ENCODE measurements at regions not wholly inside any gene's neighbourhood (a gene's known extent, or its start where the extent isn't known, plus 50 kb on each side); places are given as distances from the start of the nearest gene placed in this dataset.

DNA sequence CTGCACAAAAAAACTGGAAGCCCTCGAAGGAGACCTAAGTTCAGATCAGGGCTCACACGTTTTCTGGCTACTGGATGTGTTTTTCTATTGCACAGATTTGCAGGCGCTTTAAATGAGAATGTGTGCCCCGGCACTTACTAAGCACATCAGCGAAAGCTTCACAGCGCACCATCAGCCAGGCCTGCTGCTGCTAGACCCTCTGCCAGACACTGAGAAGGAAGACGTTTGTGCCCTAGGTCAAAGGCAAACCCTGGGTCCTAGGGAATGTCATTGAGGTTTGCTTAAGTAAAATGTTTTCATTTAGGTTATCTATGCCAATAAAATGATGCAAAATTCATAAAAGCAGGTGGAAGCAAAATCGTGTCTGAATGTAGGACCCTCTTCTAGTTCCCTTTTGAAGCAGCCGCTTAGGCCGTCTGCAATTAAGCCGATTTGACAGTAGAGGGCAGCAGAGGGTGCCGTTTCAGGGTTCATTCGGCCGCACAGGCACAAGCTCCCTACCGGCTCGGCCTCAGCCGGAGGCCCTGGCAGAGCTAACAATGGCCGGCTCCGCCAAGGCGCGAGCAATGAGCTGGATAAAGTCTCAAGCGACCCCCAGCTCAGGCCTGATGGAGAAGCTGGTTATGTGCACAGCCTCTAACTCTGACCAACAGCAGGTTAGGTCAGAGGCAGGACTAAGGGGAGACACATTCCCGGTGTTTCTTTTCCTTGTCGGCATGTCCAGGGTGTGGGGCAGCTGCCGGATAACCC lies 107.2 kb upstream of the FOXA2 start:
- no TSS peak for BruUV-seq (replicated peaks)
- DNase-seq (ENCODE audit: low read depth, low spot score): peak; percentile 82
- Histone ChIP-seq H3K9ac (replicated peaks; ENCODE audit: extremely low read depth, insufficient read depth, low read length) (peak overlapping the region; percentile 41), H3K9me3 (replicated peaks; ENCODE audit: control insufficient read depth, insufficient read depth, low read length) (no peaks in the 10 kb centered on the region), H2AFZ (ENCODE audit: low read depth, low read length) (peak overlapping the region; percentile 98), H3K27ac (ENCODE audit: insufficient read depth, low read depth, low read length) (no peak overlapping the region), H3K36me3 (ENCODE audit: control insufficient read depth in 2 of 2, extremely low read depth in 1 of 2, insufficient read depth in 2 of 2, low read length in 2 of 2) (no peaks in the 10 kb centered on the region), H3K4me1 (ENCODE audit: control insufficient read depth, extremely low read depth, insufficient read depth, low read length) (peaks cover 6% of the 10 kb centered on the region), H4K20me1 (replicated peaks; ENCODE audit: control insufficient read depth, extremely low read depth, insufficient read depth, low read length) (no peaks in the 10 kb centered on the region), H3K9me1 (replicated peaks; ENCODE audit: control insufficient read depth, extremely low read depth, insufficient read depth, low read length) (no peaks in the 10 kb centered on the region), H3K79me2 (ENCODE audit: control insufficient read depth, insufficient read depth, low read length) (no peaks in the 10 kb centered on the region), H3K4me2 (ENCODE audit: insufficient read depth, low read length) (peak overlapping the region; percentile 62), H3K27me3 (ENCODE audit: control insufficient read depth in 2 of 2, insufficient read depth in 2 of 2, low read length in 2 of 2) (no peaks in the 10 kb centered on the region), H3K4me3 (replicated peaks in 1 of 3; ENCODE audit: insufficient read depth in 1 of 3, low read depth in 1 of 3, low read length in 3 of 3) (peak overlapping the region in 1 of 3 experiments; percentile 4)
- dilution Hi-C loops (cut with MboI; ENCODE audit: extremely low pct_ligation_motif_present, low sequenced_read_pairs): loop anchor here (10.0 to 25.0 kb wide), 2 partner anchors 353 to 354 kb away; partner anchors contain the start of gene THBD
- peak; percentile 98 for FAIRE-seq
- intact Hi-C loops (cut with micrococcal nuclease): loop anchor here (1.0 to 5.0 kb wide), 9 partner anchors 105 to 755 kb away; partner anchors contain the start of gene THBD
- TF ChIP-seq JUN (IDR thresholded peaks at IDR 0.05; ENCODE audit: borderline replicate concordance, insufficient read depth, insufficient read length, low read depth) (no peak), CTCF (IDR thresholded peaks at IDR 0.05; ENCODE audit: extremely low read depth in 1 of 2, insufficient read depth in 1 of 2, low read depth in 1 of 2, low read length in 2 of 2) (peak; percentile 83 to 87)
- ChIA-PET POLR2A (interaction anchor here (0.9 kb wide), 2 partner anchors 629 to 658 kb away, joined by 3 to 4 read pairs; no protein-coding TSS in a partner anchor), CTCF (interaction anchor here (0.6 to 8.2 kb wide), 115 partner anchors 8 to 756 kb away, joined by 3 to 306 read pairs (median 4); partner anchors contain the start of genes CD93, NAPB, NXT1 and SSTR4)

GRCh38 chr20:22692119-22692475 lies 107.7 kb upstream of the FOXA2 start:
- FAIRE-seq: no peak
- Histone ChIP-seq H3K4me3 (replicated peaks in 1 of 3; ENCODE audit: insufficient read depth in 1 of 3, low read depth in 1 of 3, low read length in 3 of 3) (peak overlapping the region in 1 of 3 experiments; percentile 4), H3K4me2 (ENCODE audit: insufficient read depth, low read length) (peak overlapping the region; percentile 62), H3K79me2 (ENCODE audit: control insufficient read depth, insufficient read depth, low read length) (no peaks in the 10 kb centered on the region), H2AFZ (ENCODE audit: low read depth, low read length) (peak overlapping the region; percentile 98), H4K20me1 (replicated peaks; ENCODE audit: control insufficient read depth, extremely low read depth, insufficient read depth, low read length) (no peaks in the 10 kb centered on the region), H3K9me1 (replicated peaks; ENCODE audit: control insufficient read depth, extremely low read depth, insufficient read depth, low read length) (no peaks in the 10 kb centered on the region), H3K36me3 (ENCODE audit: control insufficient read depth in 2 of 2, extremely low read depth in 1 of 2, insufficient read depth in 2 of 2, low read length in 2 of 2) (no peaks in the 10 kb centered on the region), H3K4me1 (ENCODE audit: control insufficient read depth, extremely low read depth, insufficient read depth, low read length) (peaks cover 6% of the 10 kb centered on the region), H3K9me3 (replicated peaks; ENCODE audit: control insufficient read depth, insufficient read depth, low read length) (no peaks in the 10 kb centered on the region), H3K9ac (replicated peaks; ENCODE audit: extremely low read depth, insufficient read depth, low read length) (peak overlapping the region; percentile 41), H3K27ac (ENCODE audit: insufficient read depth, low read depth, low read length) (no peak overlapping the region), H3K27me3 (ENCODE audit: control insufficient read depth in 2 of 2, insufficient read depth in 2 of 2, low read length in 2 of 2) (no peaks in the 10 kb centered on the region)
- dilution Hi-C loops (cut with MboI; ENCODE audit: extremely low pct_ligation_motif_present, low sequenced_read_pairs): loop anchor here (10.0 to 25.0 kb wide), 2 partner anchors 353 to 355 kb away; partner anchors contain the start of gene THBD
- TF ChIP-seq CTCF (IDR thresholded peaks at IDR 0.05; ENCODE audit: extremely low read depth in 1 of 2, insufficient read depth in 1 of 2, low read depth in 1 of 2, low read length in 2 of 2) (no peak), JUN (IDR thresholded peaks at IDR 0.05; ENCODE audit: borderline replicate concordance, insufficient read depth, insufficient read length, low read depth) (no peak), POLR2A (IDR thresholded peaks at IDR 0.05; ENCODE audit: low read depth, low read length) (no peak), MYC (IDR thresholded peaks at IDR 0.05; ENCODE audit: low read depth, low read length) (no peak), GATA2 (IDR thresholded peaks at IDR 0.05; ENCODE audit: insufficient read depth, insufficient read length, low read depth, low read length) (no peak), POLR2AphosphoS5 (IDR thresholded peaks at IDR 0.05; ENCODE audit: insufficient read depth, low read depth, low read length) (no peak), MAX (IDR thresholded peaks at IDR 0.05; ENCODE audit: insufficient read depth, insufficient read length) (no peak), EZH2 (IDR thresholded peaks at IDR 0.05; ENCODE audit: borderline replicate concordance, low read depth, low read length, severe bottlenecking) (no peak), FOS (IDR thresholded peaks at IDR 0.05; ENCODE audit: borderline replicate concordance, insufficient read depth, low read length) (no peak)
- no TSS peak for BruUV-seq (replicated peaks)
- intact Hi-C loops (cut with micrococcal nuclease): loop anchor here (5.0 kb wide), 1 partner anchor 455 kb away; no protein-coding TSS in a partner anchor
- CTCF ChIA-PET: interaction anchor here (0.6 to 8.2 kb wide), 110 partner anchors 8 to 755 kb away, joined by 3 to 306 read pairs (median 4); partner anchors contain the start of genes CD93, NAPB, NXT1 and SSTR4
- DNase-seq (ENCODE audit: low read depth, low spot score): no peak
- POLR2A ChIA-PET: interaction anchor here (0.9 kb wide), 2 partner anchors 628 to 658 kb away, joined by 3 to 4 read pairs; no protein-coding TSS in a partner anchor

All from endothelial cell of umbilical vein (primary cell).